IPS DF 6.9 (cell line): ENCODE measurements at regions not wholly inside any gene's neighbourhood (a gene's known extent, or its start where the extent isn't known, plus 50 kb on each side); places are given as distances from the start of the nearest gene placed in this dataset.

ENCODE experiments used
- DNase-seq: peaks from one replicate; pipeline ENCODE4 v3.0.0-alpha.2; 2013; ENCODE audit warnings: low read depth, low spot score
- H3K27ac ChIP-seq: one replicate; pipeline ENCODE4 v1.5.1; 2013; ENCODE audit warnings: low read length, control low read depth
- H3K27me3 ChIP-seq: 2 replicates; pipeline ENCODE4 v1.6.1; 2013; ENCODE audit warnings: mild to moderate bottlenecking, low read length; ENCODE audit not compliant: control insufficient read depth, insufficient read depth
- H3K36me3 ChIP-seq: 2 replicates; pipeline ENCODE4 v1.6.1; 2013; ENCODE audit warnings: low read length; ENCODE audit not compliant: control insufficient read depth, insufficient read depth
- H3K4me1 ChIP-seq: 2 replicates; pipeline ENCODE4 v1.6.1; 2013; ENCODE audit warnings: low read length; ENCODE audit not compliant: control insufficient read depth, insufficient read depth
- H3K4me3 ChIP-seq: 2 replicates; pipeline ENCODE4 v1.5.1; 2013; ENCODE audit warnings: mild to moderate bottlenecking, low read length
- H3K9me3 ChIP-seq: 2 replicates; pipeline ENCODE4 v1.6.1; 2013; ENCODE audit warnings: low read length, inconsistent platforms; ENCODE audit not compliant: control insufficient read depth, insufficient read depth
- WGBS: extraction: QIAGEN DNeasy Blood & Tissue Kit; methylation state at CpG from one replicate; pipeline ENCODE4 v1.1.7; 2013; ENCODE audit warnings: mixed read lengths, missing lambda C conversion rate; ENCODE audit not compliant: insufficient read length, insufficient coverage; 5-methylcytosine and 5-hydroxymethylcytosine counted together

DNA sequence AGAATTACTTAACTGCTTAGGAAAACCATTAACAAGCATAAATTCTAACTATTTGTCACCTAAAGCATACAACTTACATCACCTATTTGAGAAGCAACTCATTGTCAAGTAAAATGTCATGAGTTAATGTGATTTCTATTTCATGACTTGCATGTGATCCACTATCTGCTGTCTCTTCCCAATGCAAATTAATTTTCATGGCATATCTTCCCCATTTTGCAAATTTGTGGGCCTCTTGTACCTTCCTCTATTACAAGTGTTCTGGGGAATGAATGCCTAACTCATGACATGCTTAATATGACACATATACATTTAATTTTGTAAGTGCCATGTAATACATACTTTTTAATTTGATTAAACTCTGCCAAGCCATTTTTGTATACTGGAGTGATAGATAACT lies 81.1 kb upstream of the EDNRB start:
- no peaks in the 10 kb centered on the region for H3K9me3 ChIP-seq

DNA sequence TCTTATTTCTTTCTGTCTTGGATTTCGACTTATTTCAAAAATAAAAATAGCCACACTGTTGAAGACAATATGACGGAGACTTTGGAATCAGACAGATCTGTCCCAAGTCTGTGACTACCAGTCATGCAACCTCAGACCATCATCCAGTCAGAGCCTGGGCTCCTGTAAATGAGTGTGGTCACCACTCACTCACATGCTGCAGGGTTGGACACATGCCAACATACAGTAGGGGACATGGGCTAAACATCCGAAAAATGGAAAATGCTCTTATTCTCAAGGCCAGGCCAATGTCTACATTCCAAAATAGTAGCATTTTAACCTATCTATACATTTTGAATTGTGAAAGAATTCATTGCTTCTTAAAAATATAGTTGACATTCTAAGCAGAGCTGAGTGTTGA lies 75.5 kb upstream of the EDNRB start:
- Histone ChIP-seq H3K27me3 (no peaks in the 10 kb centered on the region), H3K4me1 (no peaks in the 10 kb centered on the region), H3K4me3 (no peak overlapping the region), H3K36me3 (no peaks in the 10 kb centered on the region), H3K9me3 (no peaks in the 10 kb centered on the region), H3K27ac (no peak overlapping the region)
- WGBS, result no CpG with 5 or more reads among the region's 3 CpGs
- no peak for DNase-seq

More for the DNA sequence above, 81.1 kb upstream of the EDNRB start:
- no peak overlapping the region for H3K27ac ChIP-seq
- H3K4me1 ChIP-seq, result no peaks in the 10 kb centered on the region
- H3K27me3 ChIP-seq, result no peaks in the 10 kb centered on the region
- no peaks in the 10 kb centered on the region for H3K36me3 ChIP-seq
- no peak overlapping the region for H3K4me3 ChIP-seq
- DNase-seq, result no peak

DNA sequence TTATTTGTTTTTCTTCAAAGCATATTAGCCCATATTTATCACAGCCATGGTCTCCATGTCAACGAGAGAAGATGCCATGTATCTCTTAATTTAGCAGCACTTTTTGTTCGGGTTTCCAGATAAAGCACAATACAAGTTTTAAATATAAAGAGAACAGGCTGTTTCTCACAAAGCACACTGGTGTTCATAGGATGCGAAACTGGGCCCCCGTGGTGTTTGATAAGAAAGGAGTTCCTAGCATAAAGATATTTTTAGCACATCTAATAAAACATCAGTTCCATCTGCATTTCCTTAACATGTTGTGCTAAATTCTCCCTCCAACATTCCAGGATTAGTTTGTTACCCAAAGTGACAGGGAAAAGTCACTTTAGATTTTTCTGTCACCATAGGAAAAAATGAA lies 72.4 kb upstream of the EDNRB start:
- DNase-seq, result no peak
- Histone ChIP-seq H3K27ac (no peak overlapping the region), H3K36me3 (no peaks in the 10 kb centered on the region), H3K4me1 (peaks cover 2% of the 10 kb centered on the region; the same call in 1 of the 2 replicates), H3K9me3 (no peaks in the 10 kb centered on the region), H3K4me3 (no peak overlapping the region), H3K27me3 (no peaks in the 10 kb centered on the region)
- WGBS, result no CpG with 5 or more reads among the region's 4 CpGs

DNA sequence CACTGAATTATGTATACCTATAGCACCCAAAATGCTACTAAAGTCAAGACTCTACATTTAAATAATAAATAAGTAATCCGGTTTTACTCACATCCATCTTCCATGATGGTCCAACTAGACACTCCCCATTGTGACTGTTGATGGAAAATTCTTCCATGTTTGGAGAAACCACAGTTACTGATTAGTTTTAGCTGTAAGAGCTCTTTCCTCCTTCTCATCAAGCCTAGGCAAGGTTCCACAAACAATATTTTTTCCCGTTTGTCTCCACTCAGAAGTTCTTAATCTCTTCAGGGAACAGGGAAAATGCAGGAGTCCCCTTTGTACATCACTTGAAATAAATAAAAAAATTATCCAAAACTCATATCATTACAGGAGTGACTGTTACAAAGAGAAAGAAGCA lies 70.7 kb upstream of the EDNRB start:
- H3K4me3 ChIP-seq, result no peak overlapping the region
- no peak overlapping the region for H3K27ac ChIP-seq
- peaks cover 2% of the 10 kb centered on the region; the same call in 1 of the 2 replicates for H3K4me1 ChIP-seq
- no peaks in the 10 kb centered on the region for H3K9me3 ChIP-seq
- WGBS, result no CpG with 5 or more reads among the region's 2 CpGs
- H3K27me3 ChIP-seq, result no peaks in the 10 kb centered on the region
- no peaks in the 10 kb centered on the region for H3K36me3 ChIP-seq
- no peak for DNase-seq

DNA sequence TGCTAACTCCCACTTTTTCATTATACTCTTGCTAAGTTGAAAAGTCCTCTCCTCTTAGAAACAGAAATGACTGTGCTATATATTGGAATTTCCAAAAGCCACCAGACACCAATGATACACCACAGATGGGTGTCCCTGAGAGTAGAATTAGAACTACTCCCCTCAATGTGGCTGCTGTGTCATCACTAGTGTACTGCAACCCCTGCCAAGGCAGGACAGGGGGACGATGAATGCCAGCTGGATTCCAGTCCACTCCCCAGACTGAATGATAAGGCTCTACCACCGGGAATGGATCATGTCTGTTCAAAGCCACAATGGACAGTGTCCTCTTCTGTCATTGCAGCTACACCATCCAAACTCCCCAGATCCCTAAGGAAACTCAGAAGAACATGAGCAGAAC lies 69.7 kb upstream of the EDNRB start:
- peaks cover 2% of the 10 kb centered on the region; the same call in 1 of the 2 replicates for H3K4me1 ChIP-seq
- WGBS, result no CpG with 5 or more reads among the region's 2 CpGs
- H3K27me3 ChIP-seq, result no peaks in the 10 kb centered on the region
- no peak overlapping the region for H3K27ac ChIP-seq
- H3K4me3 ChIP-seq, result no peak overlapping the region
- no peak for DNase-seq
- H3K36me3 ChIP-seq, result no peaks in the 10 kb centered on the region
- no peaks in the 10 kb centered on the region for H3K9me3 ChIP-seq

DNA sequence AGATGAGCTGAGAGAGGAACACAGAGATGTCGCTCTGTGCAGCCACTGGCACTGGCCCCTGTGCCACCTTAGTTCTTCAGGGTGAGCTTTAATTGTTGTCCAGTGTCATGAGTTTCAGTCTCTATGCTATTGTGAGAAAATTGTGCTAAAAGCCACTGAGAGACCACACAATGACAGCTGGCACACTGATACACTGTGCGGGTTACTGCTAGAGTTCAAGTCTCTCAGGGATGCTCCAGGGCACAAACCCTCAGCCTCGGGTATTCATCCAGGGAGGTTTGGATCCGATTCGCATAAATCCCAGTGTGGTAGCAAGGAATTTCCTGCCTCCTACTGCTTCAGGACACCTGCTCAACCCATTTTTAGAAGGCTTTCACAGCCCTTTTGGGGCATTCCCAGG lies 68.1 kb upstream of the EDNRB start:
- no peak for DNase-seq
- WGBS, result no CpG with 5 or more reads among the region's 5 CpGs
- Histone ChIP-seq H3K4me1 (peaks cover 2% of the 10 kb centered on the region; the same call in 1 of the 2 replicates), H3K36me3 (no peaks in the 10 kb centered on the region), H3K4me3 (no peak overlapping the region), H3K9me3 (no peaks in the 10 kb centered on the region), H3K27me3 (no peaks in the 10 kb centered on the region), H3K27ac (no peak overlapping the region)

DNA sequence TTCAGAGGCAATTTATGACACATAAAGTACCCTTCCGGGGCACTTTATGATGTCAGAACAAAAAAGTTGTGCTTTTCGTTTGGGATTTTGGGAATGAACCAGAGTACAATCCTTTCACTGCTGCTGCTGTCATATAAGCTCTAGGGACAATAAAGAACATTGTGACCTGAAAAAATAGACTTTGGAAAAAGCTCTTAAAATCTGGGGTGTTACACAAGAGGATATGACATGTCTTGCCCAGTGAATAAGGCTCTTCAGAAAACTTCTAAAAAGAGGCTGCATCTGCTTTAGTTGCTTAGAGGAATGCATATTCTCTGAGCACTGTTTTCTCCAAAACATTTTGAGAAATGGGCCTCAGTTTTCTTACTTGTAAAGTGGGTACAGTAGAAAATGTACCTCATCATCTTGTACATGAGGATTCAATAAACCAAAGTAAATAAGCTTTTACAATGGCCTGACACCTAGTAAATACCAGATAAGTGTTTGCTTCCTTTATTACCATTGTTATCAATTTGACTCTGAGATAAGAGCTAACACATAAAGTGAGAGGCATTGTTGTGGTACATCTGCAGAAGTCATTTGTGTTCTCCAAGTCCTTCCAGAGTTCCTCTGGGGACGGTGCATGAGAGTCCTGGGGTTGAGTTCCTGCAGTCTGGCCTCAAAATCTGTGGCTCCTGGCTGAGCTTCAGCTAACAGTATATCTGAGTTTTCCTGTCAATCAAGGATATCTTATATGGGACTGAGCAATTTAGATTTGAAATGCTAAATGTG lies 67.4 kb upstream of the EDNRB start:
- Histone ChIP-seq H3K4me1 (peaks cover 2% of the 10 kb centered on the region; the same call in 1 of the 2 replicates), H3K9me3 (no peaks in the 10 kb centered on the region), H3K36me3 (no peaks in the 10 kb centered on the region), H3K27ac (no peak overlapping the region), H3K4me3 (no peak overlapping the region), H3K27me3 (no peaks in the 10 kb centered on the region)
- WGBS, result no CpG with 5 or more reads among the region's 3 CpGs
- DNase-seq, result no peak

DNA sequence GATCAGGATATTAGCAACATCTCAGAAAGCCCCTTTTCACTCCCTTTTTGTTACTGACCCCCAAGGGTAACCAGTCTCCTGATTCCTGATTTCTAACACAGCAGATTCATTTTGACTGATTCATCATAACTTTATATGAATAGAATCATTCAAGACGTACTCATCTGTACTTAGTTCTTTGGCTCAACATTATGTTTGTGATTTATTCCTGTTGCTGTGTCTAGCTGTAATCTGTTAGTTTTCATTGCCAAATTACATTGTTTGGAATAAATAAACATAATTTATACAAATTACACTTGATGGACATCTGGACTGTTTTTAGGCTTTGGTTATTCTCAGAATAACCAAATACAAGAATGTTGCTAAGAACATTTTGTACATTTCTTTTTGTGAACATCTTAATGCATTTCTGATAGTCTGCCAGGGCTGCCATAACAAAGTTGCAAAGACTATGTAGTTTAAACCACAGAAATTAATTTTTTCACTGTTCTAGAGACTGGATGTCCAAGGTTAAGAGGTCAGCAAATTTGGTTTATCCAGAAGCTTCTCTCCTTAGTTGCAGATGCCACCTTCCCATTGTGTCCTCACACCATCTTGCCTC lies 62.8 kb upstream of the EDNRB start:
- no peaks in the 10 kb centered on the region for H3K9me3 ChIP-seq
- H3K4me3 ChIP-seq, result no peak overlapping the region
- no peaks in the 10 kb centered on the region for H3K36me3 ChIP-seq
- no peaks in the 10 kb centered on the region for H3K4me1 ChIP-seq
- H3K27ac ChIP-seq, result no peak overlapping the region
- DNase-seq, result no peak
- WGBS, result no CpG with 5 or more reads among the region's 1 CpG
- H3K27me3 ChIP-seq, result no peaks in the 10 kb centered on the region

DNA sequence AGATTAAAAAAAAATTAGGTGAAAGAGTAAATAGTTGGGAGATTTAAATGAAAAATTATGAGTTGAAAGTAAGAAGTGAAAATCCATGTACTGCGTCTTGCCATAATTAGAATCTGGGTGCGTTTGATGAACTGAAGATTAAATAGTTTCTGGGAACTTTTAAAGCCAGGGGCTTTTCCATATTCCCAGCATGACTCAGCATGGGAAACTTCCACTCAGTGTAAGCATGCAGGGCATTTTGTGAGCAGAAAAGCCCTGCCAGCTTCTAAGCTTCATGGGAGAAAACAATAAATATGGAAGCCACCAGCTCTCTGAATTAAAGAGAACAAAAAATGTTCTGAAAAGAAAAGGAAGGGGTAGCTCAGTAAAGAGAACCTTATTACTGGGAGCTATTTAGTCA lies 62.0 kb upstream of the EDNRB start:
- no peaks in the 10 kb centered on the region for H3K27me3 ChIP-seq
- H3K4me1 ChIP-seq, result no peaks in the 10 kb centered on the region
- H3K36me3 ChIP-seq, result no peaks in the 10 kb centered on the region
- H3K4me3 ChIP-seq, result no peak overlapping the region
- H3K9me3 ChIP-seq, result no peaks in the 10 kb centered on the region
- no peak overlapping the region for H3K27ac ChIP-seq
- no peak for DNase-seq
- 94% methylated on average over 2 of the region's 2 CpGs for WGBS

DNA sequence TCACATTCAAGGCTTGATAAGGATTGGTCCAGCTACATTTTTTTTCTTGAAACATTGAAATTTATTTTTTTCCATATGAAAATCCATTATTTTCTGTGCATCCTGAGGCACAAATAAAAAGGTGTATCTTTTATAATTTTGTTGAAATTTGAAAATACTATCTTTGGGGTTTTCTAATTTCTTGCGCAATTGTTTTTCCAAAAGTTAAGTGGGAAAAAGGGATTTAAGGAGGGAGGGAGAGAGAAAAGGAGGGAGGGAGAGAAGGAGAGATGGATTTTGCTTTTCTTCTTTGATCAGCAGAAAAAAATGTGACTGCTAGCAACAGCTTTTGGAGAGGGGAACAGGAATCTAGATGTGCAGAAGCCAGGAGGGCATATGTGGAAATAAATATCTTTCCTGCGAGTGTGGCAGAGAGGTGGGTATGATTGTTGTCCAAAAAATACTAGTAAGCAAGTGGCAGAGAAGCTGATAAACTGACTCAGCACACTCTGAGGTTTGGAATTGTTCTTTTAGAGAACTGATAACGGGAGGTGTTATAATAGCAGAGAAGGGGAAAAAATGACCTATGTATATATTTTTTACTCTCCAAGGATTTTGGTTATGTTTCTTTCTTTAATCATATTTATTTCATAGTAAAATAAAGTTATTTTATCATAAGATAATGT lies 61.2 kb upstream of the EDNRB start:
- H3K9me3 ChIP-seq, result no peaks in the 10 kb centered on the region
- no peaks in the 10 kb centered on the region for H3K36me3 ChIP-seq
- no peak overlapping the region for H3K27ac ChIP-seq
- no CpG with 5 or more reads among the region's 3 CpGs for WGBS
- no peak overlapping the region for H3K4me3 ChIP-seq
- no peaks in the 10 kb centered on the region for H3K4me1 ChIP-seq
- no peak for DNase-seq
- no peaks in the 10 kb centered on the region for H3K27me3 ChIP-seq
